ENCODE measurements at regions not wholly inside any gene's neighbourhood (a gene's known extent, or its start where the extent isn't known, plus 50 kb on each side); places are given as distances from the start of the nearest gene placed in this dataset.

DNA sequence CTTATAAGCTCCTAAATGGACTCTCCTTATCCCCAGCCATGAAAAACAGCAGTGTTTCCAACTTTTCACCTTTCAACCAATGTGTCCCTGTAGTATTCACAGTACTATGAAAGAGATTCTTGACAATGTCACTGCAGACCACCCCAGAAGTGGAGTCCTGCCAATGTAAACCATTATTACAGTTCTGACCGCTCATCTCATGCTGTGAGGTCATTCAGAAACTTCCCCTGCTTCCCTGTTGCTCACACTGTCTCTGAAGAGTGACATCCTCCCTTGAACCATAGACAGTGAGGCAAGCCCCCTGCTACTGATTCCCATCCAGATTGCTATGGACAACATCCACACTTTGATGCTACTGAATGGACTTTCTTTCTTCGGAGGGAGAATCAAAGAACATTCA lies 1523.7 kb upstream of the ACVR2A start:
- no peak for FAIRE-seq

- no peak for FAIRE-seq
Observed at GRCh38 chr2:146317959-146318358, 1526.9 kb upstream of the ACVR2A start.

GRCh38 chr2:146312899-146313298 lies 1531.9 kb upstream of the ACVR2A start:
- peak; percentile 93 for FAIRE-seq

GRCh38 chr2:146305164-146305563 lies 1539.7 kb upstream of the ACVR2A start:
- no peak for FAIRE-seq

DNA sequence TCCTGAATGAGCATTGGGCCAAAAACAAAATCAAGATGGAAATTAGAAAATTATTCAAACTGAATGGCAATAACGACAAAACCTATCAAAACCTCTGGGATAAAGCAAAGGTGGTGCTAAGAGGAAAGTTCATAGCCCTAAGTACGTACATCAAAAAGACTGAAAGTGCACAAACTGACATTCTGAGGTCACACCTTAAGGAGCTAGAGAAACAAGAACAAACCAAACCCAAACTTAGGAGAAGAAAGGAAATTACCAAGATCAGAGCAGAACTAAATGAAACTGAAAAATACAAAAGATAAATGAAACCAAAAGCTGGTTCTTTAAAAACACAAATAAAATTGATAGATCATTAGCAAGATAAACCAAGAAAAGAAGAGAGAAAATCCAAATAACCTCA lies 1543.5 kb upstream of the ACVR2A start:
- no peak for FAIRE-seq

DNA sequence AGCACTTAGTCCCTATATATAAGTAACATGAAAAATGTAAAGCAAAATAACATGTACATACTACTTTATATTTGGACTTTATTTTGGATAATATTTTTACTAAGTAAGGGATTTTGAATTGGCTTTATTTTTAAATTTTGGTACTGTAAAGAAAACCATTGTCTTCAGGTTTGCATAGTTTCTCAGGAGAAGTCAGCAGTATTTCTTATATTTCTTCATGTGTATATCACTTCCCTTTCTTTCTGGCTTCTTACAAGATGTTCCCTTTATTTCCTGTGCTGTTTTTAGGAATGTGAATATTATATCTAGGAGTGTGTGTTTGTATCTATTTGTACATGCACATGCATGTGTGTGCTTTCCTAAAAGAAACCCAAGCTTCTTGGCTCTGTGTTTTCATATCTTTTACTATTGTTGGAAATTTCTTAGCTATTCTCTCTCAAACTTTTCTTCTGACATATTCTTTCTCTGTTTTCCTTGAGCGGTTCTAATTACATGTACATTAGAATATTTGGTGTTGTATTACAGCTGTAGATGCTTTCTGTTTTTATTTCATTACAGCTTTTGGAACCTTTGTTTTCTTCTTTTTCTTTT lies 1549.7 kb upstream of the ACVR2A start:
- peak; percentile 64 for FAIRE-seq

GRCh38 chr2:146287281-146287680 lies 1557.5 kb upstream of the ACVR2A start:
- no peak for FAIRE-seq

DNA sequence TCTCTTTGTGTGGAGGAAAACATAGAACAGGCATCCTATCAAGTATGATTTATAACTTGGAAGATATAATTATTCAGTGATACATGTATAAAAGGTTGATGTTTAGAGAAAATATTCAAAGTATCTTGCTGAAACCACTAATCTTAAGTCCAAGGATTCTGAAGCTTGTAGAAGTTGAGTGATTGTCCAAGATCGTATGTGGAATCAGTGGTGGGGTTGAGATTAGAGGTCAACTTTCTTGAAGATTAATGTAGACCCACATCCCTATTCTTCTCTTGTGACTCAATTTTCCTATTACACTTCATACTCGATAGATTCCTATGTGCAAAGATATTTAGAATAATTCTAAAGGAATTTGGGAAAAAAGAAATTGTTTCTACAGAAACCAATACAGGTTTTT lies 1565.9 kb upstream of the ACVR2A start:
- no peak for FAIRE-seq

GRCh38 chr2:146271131-146271831 lies 1573.5 kb upstream of the ACVR2A start:
- FAIRE-seq, result peak; percentile 73

GRCh38 chr2:146270618-146271017 lies 1574.2 kb upstream of the ACVR2A start:
- FAIRE-seq, result no peak

GRCh38 chr2:146267093-146267492 lies 1577.7 kb upstream of the ACVR2A start:
- no peak for FAIRE-seq

DNA sequence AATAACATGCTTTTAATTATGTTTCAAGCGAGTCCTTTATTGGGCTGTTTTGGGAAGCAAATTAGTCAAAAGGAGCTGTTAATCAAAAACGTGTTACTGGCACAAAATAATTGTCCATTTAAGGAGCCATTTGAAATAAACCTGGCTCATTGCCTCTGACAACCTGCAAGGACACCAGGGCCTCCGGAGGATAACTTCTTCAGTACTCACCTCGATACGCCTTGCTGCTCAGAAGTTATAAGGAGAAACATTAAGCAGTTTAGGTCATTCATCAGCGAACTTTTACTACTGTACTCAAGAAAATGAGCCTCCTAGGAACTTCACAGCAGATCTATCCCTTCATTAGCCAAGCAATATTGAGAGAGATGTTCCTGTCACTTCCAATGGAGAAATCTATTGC lies 1579.2 kb upstream of the ACVR2A start:
- no peak for FAIRE-seq

DNA sequence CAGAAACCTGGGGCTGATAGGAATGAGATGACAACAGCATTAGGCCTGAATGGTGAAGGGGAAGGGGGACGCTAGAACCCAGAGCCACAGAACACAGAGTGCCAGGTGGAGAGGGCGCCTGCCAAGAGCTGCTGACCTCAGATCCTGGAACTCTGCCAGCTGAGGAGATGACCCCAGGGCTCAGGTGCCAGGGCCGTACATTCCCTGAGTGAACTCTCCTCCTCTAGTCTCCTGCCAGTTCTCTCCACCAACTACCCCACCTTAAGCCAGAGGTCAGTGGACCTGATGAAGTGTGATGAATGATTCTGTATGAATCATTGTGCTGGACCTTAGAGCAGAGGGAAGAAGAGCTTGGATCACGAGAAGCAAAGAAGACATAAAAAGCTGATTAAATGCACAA lies 1582.2 kb upstream of the ACVR2A start:
- FAIRE-seq, result no peak

- FAIRE-seq, result no peak
Observed at GRCh38 chr2:146260551-146260950, 1584.3 kb upstream of the ACVR2A start.

DNA sequence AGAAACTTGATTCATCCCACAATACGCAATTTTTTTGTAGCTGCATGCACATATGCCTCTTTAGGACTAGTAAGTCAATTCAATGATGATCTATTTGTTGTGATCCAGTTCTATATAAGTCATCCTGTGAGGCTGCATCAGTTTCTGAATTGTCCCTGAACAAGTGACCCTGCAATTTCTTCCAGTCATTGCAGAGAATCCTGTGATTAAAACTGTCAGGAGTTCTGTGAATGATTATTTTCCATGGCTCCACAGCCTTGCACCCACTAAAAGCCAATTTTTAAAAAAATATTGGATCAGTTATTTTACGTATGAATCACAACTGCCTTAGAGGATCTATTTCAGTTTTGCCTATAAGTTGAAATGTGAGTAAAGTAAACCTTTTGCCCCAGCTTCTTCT lies 1585.0 kb upstream of the ACVR2A start:
- no peak for FAIRE-seq

- no peak for FAIRE-seq
Observed at GRCh38 chr2:146258071-146258470, 1586.8 kb upstream of the ACVR2A start.

- no peak for FAIRE-seq
Observed at GRCh38 chr2:146252119-146252518, 1592.7 kb upstream of the ACVR2A start.

DNA sequence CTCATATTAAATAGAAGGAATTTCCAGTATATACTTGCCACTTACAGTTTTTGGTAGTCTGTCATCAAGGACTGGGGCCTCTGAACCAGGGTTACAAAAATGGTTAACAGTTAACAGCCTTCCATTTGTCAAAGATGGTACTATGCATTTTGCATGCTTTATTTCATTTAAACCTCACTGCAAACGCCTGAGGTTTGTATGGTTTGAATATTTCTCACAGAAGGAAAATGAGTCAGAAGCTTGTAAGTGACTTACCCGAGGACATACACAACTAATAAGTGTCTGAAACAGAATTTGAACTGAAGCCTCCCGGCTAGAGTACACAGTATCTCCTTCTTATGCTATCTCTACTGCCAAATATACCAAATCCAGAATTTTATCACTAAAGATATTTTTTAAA lies 1593.5 kb upstream of the ACVR2A start:
- no peak for FAIRE-seq

GRCh38 chr2:146246736-146247523 lies 1597.9 kb upstream of the ACVR2A start:
- no peak for FAIRE-seq

DNA sequence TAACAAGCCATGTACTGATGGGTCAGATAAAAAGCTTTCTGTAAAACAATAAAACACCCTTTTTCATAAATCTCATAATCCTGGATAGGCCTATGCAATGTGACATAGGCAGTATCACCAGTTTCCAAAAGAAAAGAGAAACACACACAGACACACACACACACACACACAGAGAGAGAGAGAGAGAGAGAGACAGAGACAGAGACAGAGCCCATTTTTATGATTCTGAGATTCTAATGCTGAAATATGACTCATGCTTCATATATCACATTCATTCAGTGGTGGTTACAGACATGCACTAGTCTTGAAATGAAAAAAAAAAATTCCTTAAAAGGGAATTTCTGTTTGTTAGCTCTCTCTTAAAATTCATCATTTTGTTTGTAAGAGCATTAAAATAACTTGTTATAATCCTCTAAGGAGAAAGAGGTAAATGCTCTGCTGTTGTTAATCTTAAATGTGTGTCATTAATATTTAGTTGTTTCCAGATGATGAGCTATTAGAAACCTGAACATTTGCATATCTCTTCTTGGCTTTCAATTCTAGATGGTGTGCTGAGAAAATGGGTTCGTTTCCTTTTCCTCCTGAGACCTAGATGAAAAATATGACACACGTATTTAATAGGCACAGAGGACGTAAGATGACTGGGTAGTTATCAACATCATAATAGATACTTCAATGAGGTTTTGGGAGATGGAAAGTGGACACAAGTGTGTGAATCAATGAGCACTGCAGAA lies 1598.7 kb upstream of the ACVR2A start:
- no peak for FAIRE-seq

GRCh38 chr2:146244830-146245229 lies 1600.0 kb upstream of the ACVR2A start:
- no peak for FAIRE-seq

- no peak for FAIRE-seq
Observed at GRCh38 chr2:146244131-146244530, 1600.7 kb upstream of the ACVR2A start.

DNA sequence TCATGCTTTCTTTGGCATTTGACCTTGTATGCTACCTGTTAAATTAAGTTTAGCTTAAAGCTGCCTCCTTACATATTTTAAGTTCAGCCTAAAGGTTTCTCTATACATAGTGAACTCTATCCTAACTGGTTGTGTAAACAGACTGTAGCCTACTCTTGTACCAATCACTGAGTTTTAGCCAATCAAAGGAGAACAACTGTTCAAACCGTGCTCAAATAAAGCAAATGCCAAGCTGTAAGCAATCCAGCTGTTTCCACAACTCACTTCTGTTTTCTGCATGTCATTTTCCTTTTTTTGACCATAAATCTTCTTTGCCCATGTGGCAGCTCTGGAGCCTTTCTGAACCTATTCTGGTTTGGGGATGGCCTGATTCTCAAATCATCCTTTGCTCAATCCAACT lies 1603.8 kb upstream of the ACVR2A start:
- no peak for FAIRE-seq

Data from TTC549 (cell line).